Fibroblast of peridontal ligament (primary cell): ENCODE measurements at regions not wholly inside any gene's neighbourhood (a gene's known extent, or its start where the extent isn't known, plus 50 kb on each side); places are given as distances from the start of the nearest gene placed in this dataset.
"Not testable (repeated sequence)": the region's sequence is repeated elsewhere in the genome, so short reads cannot be mapped to it uniquely, and the experiment has no call there.

Experiments
- DNase-seq: peaks from one replicate; pipeline ENCODE4 v3.0.0-alpha.2; 2010; ENCODE audit errors: extremely low read depth

DNA sequence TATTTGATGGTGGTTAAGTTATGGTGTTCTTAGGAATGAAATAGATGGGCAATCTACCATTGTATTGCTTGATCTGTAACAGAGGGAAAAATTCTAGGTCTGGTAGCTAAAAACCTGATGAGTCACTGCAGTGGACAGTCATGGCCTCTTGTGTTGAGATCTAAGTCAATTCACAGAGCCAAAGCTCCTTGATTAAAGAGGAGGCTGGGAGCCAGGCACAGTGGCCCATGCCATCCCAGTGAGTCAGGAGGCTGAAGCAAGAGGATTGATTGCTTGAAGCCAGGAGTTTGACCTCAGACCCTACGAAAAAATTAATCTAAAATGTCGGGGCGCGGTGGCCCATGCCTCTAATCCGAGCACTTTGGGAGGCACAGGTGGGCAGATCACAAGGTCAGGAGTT is 67.1 kb upstream of the KPNA3 start:
- DNase-seq = peak; percentile 97

DNA sequence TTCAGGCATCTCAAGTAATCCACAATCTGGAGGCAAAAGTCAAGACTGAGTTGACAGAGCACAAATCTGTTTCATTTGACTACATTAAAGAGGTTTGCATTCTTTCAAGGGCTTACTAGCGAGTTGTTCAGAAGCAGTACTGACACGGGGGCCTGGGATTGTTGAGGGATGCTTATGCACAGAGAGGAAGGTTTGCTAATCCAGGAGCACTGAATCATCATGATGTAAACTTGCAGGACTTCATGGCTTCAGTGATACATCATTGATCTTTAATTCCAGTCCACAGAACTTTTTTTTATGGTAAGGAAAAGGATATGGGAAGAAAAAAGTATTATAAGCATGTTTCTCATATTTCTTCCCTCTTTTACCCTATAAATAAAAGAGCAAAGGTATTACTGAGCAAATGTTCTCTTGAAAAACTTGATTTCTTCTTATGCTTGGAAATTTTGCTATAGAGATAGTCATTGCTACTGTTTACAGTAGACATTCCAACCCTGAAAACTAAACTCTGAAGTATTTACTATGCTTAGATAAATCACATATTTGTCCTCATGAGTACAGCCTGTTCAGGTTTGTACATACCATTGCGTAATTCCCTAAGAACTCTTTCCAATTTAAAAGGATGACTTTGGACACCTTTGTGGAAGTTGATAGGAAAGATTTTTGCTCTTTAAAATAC is 65.8 kb upstream of the KPNA3 start:
- DNase-seq = peak; percentile 96

DNA sequence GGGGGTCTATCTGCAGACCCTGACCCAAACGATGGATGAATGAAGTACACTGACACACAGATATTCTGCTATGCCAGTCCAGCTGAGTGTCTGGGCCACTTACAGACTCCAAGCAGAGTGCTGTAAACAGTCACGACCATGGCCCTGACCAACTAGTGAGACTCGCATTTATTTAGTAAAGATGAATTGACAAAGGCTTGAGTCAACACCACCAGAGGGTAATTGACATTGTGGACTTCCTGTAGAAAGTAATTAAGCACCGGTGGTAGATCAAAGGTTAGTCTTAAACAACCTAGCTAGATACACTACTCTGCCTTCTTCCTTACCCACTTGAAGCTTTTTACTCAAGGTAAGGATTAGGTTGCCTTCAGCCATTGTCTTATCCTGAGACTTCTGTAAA is 63.4 kb upstream of the KPNA3 start:
- no peak for DNase-seq

DNA sequence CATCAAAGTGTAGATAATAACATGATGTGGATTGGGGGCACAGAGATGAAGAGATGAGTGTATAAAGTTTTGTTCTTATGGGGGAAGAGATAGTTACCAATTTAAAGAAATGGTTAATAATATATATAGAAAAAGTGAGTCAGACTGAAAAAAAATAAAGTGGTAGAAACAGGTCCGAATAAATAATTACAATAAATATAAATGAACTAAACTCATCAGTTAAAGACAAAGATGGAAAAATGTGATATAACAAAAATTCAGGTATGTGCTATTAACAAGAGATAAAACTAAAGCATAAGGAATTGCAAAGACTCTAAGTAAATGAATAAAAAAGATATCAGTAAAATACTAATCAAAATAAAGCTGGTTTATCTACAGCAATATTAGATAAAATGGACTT is 61.1 kb upstream of the KPNA3 start:
- no peak for DNase-seq

DNA sequence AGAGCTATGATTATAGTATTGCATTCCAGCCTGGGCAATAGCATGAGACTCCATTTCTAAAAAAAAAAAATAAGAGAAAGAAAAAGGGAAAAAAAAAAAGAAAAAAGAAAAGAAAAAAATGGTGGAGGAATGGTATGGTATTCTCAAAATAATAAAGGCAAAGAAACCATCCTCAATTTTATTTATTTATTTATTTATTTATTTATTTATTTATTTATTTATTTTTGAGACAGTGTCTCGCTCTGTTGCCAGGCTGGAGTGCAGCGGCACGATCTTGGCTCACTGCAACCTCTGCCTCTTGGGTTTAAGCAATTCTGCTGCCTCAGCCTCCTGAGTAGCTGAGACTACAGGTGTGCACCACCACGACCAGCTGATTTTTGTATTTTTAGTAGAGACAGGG is 60.0 kb upstream of the KPNA3 start:
- DNase-seq = not testable (repeated sequence)

DNA sequence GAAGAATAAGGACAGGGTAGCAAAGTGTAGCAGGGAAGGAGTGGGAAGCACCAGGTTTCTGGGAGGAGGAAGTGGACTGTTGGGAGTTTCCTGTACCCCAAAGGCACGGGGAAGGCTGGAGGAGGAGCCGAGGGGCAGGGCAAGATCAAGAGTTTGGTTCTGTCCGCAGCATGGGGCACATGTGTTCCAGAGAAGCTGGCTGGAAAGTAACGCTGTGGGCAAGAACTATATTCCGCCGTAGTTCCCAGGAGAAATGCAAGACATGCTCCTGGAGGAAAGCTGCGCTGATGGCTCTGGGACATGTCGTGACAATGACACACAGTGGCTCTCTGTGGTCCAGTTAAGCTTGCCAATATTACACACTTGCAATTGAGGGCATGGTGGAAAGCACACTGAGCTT is 51.7 kb upstream of the KPNA3 start:
- DNase-seq = no peak
